K562 (cell line): ENCODE measurements at regions not wholly inside any gene's neighbourhood (a gene's known extent, or its start where the extent isn't known, plus 50 kb on each side); places are given as distances from the start of the nearest gene placed in this dataset.
A peak's percentile ranks its signal among the peaks of the same experiment; 100 is the strongest.

ENCODE experiments used
- ATAC-seq: fragments of 200-7000 bp; cut with Tn5 transposase; 3 replicates; pipeline ENCODE4 v1.9.1; 2020; ENCODE audit warnings: moderate library complexity
- BruUV-seq: library from RNA; stranded (reverse); fragments of 400-500 nt; replicated peaks from 2 replicates; lab custom pipeline; 2021; lab: Mats Ljungman, UMichigan
- CTCF ChIA-PET: fragments of 300-600 bp; formaldehyde crosslinking; extraction: SDS; loops from one replicate; lab custom pipeline; 2021; ENCODE audit warnings: low intra/inter-chr PET ratio; lab: Yijun Ruan, JAX
- POLR2A ChIA-PET: fragments of 300-600, 350-650 bp; sonication (Branson Sonifier 250); formaldehyde crosslinking; extraction: SDS; loops from one replicate; lab custom pipeline; 2021; ENCODE audit warnings: antibody characterized with exemption, inconsistent platforms; lab: Yijun Ruan, JAX
- DNase-seq, 4 experiments: peaks; one replicate each; pipeline versions ENCODE4 v3.0.0 to v3.0.0-alpha.2; 2011 to 2018; ENCODE audit warnings: low spot score in 3 of 4, mixed read lengths in 3 of 4; ENCODE audit errors: extremely low read depth in 1 of 4
- FAIRE-seq: peaks from 2 replicates; lab custom pipeline; 2011; peaks lifted over from hg19 to GRCh38; lab: Jason Lieb, UNC
- H2AFZ ChIP-seq: 2 replicates; pipeline ENCODE4 v1.6.0; 2011; ENCODE audit warnings: low read depth, low read length, control low read depth, inconsistent platforms
- H3K27ac ChIP-seq: fragments of 200-600 bp; 3 replicates; pipeline ENCODE4 v1.8.0; 2011; ENCODE audit warnings: low read depth, mild to moderate bottlenecking, control low read depth, inconsistent platforms, low read length, moderate library complexity, mixed read lengths; ENCODE audit errors: extremely low read depth
- H3K27me3 ChIP-seq, 2 experiments: fragments of 300-600 bp in 1 of 2; 2 replicates in 1 of 2; 3 replicates in 1 of 2; pipeline versions ENCODE4 v1.6.0 to v1.8.0; 2011; ENCODE audit warnings: inconsistent platforms in 2 of 2, low read length in 2 of 2, mild to moderate bottlenecking in 1 of 2, mixed read lengths in 1 of 2, moderate library complexity in 1 of 2; ENCODE audit not compliant: control insufficient read depth in 2 of 2, insufficient read depth in 2 of 2
- H3K36me3 ChIP-seq: fragments of 300-600 bp; 3 replicates; pipeline ENCODE4 v1.8.0; 2011; ENCODE audit warnings: mild to moderate bottlenecking, low read length, inconsistent platforms; ENCODE audit not compliant: control insufficient read depth, insufficient read depth
- H3K4me1 ChIP-seq, 2 experiments: fragments of 200-600 bp in 1 of 2; replicated peaks in 1 of 2; 2 replicates in 1 of 2; 3 replicates in 1 of 2; pipeline versions ENCODE4 v1.5.1 to v1.8.0; 2011; ENCODE audit warnings: inconsistent platforms in 2 of 2, low read length in 2 of 2, mild to moderate bottlenecking in 1 of 2, mixed read lengths in 1 of 2, moderate library complexity in 1 of 2; ENCODE audit not compliant: control insufficient read depth in 2 of 2, insufficient read depth in 2 of 2
- H3K4me2 ChIP-seq: 2 replicates; pipeline ENCODE4 v1.6.1; 2011; ENCODE audit warnings: low read length, control low read depth, inconsistent platforms, mixed read lengths; ENCODE audit not compliant: insufficient read depth
- H3K4me3 ChIP-seq: fragments of 200-600 bp; sonication (generic), shearing (Covaris generic); 2 replicates; pipeline ENCODE4 v1.5.1; 2016; ENCODE audit warnings: control low read depth, inconsistent platforms
- H3K79me2 ChIP-seq: fragments of 200-600 bp; 3 replicates; pipeline ENCODE4 v1.8.0; 2011; ENCODE audit warnings: low read length, inconsistent platforms; ENCODE audit not compliant: control insufficient read depth, insufficient read depth
- H3K9ac ChIP-seq, 2 experiments: 2 replicates each; pipeline versions ENCODE4 v1.6.0 to v1.6.1; 2011; ENCODE audit warnings: low read depth in 2 of 2, low read length in 2 of 2, control low read depth in 1 of 2, inconsistent platforms in 1 of 2, mild to moderate bottlenecking in 1 of 2, mixed read lengths in 1 of 2; ENCODE audit not compliant: insufficient read depth in 1 of 2
- H3K9me1 ChIP-seq: one replicate; pipeline ENCODE4 v1.6.0; 2011; ENCODE audit warnings: inconsistent platforms, mild to moderate bottlenecking, low read length, moderate library complexity; ENCODE audit not compliant: control insufficient read depth, insufficient read depth
- H3K9me3 ChIP-seq: replicated peaks from 2 replicates; pipeline ENCODE4 v1.5.1; 2011; ENCODE audit warnings: low read depth, low read length, inconsistent platforms; ENCODE audit not compliant: control insufficient read depth, insufficient read depth
- H4K20me1 ChIP-seq: replicated peaks from 2 replicates; pipeline ENCODE4 v1.6.1; 2011; ENCODE audit warnings: low read length, inconsistent platforms, mixed read lengths; ENCODE audit not compliant: control insufficient read depth, insufficient read depth
- ARID1B ChIP-seq: fragments of 450-650 bp; IDR thresholded peaks from 2 replicates; pipeline ENCODE4 v1.6.1; 2016; ENCODE audit warnings: antibody characterized with exemption, mild to moderate bottlenecking, inconsistent platforms
- BHLHE40 ChIP-seq: IDR thresholded peaks from 2 replicates; pipeline ENCODE4 v1.6.1; 2011; ENCODE audit warnings: low read length, improper control_type of control experiment
- HDAC1 ChIP-seq, 2 experiments: fragments of 450-650 bp; IDR thresholded peaks; 2 replicates each; pipeline ENCODE4 v1.6.1; 2016 to 2017; ENCODE audit warnings: inconsistent platforms in 1 of 2, mild to moderate bottlenecking in 1 of 2, moderate library complexity in 1 of 2
- HDAC2 ChIP-seq: fragments of 450-650 bp; IDR thresholded peaks from 2 replicates; pipeline ENCODE4 v1.6.1; 2016; ENCODE audit warnings: mild to moderate bottlenecking
- JUND ChIP-seq, 2 experiments: IDR thresholded peaks; 2 replicates in 1 of 2; 3 replicates in 1 of 2; pipeline ENCODE4 v1.6.1; 2011; ENCODE audit warnings: borderline replicate concordance in 2 of 2, low read depth in 2 of 2, low read length in 2 of 2, improper control_type of control experiment in 1 of 2, missing biosample characterization in 1 of 2, missing genetic modification characterization in 1 of 2, missing genetic modification reagents in 1 of 2
- MTA1 ChIP-seq: fragments of 450-650 bp; IDR thresholded peaks from 2 replicates; pipeline ENCODE4 v1.6.1; 2017; ENCODE audit warnings: borderline replicate concordance
- NFE2 ChIP-seq: IDR thresholded peaks from 2 replicates; pipeline ENCODE4 v1.6.1; 2014; ENCODE audit warnings: antibody characterized with exemption, low read depth
- RCOR1 ChIP-seq, 2 experiments: IDR thresholded peaks; 2 replicates each; pipeline ENCODE4 v1.6.1; 2012; ENCODE audit warnings: low read depth in 2 of 2, low read length in 2 of 2, borderline replicate concordance in 1 of 2, improper control_type of control experiment in 1 of 2
- SOX6 ChIP-seq: fragments of 450-650 bp; IDR thresholded peaks from 2 replicates; pipeline ENCODE4 v1.6.1; 2014; ENCODE audit warnings: mild to moderate bottlenecking
- SRSF9 ChIP-seq: fragments of 200-400 bp; formaldehyde crosslinking; IDR thresholded peaks from 2 replicates; pipeline ENCODE4 v1.6.1; 2017; ENCODE audit warnings: low read depth, low read length, borderline replicate concordance
- STAT5A ChIP-seq: IDR thresholded peaks from 2 replicates; pipeline ENCODE4 v1.6.1; 2012; ENCODE audit warnings: low read length, inconsistent platforms, borderline replicate concordance
- WGBS: fragments of 100-300 bp; shearing (Covaris generic); methylation state at CpG from one replicate; pipeline ENCODE4 v1.1.6; 2016; ENCODE audit warnings: low coverage, mixed read lengths; ENCODE audit not compliant: insufficient coverage; ENCODE audit errors: missing lambda C conversion rate; 5-methylcytosine and 5-hydroxymethylcytosine counted together
- in situ Hi-C: fragments of 300-500 bp; cut with MboI; formaldehyde crosslinking; loops from 4 replicates; pipeline ENCODE4 v1.15.0; 2018; ENCODE audit warnings: inconsistent platforms, mixed read lengths
- intact Hi-C: fragments of 100-400 bp; cut with micrococcal nuclease; formaldehyde crosslinking; loops from 2 replicates; pipeline ENCODE4 v1.14.2; 2022
- TF ChIP-seq, protein P1 (sequence below): fragments of 450-650 bp; IDR thresholded peaks from 2 replicates; pipeline ENCODE4 v1.6.1; 2016; ENCODE audit warnings: low read depth, mild to moderate bottlenecking, moderate library complexity
- TF ChIP-seq, protein P2 (sequence below), 2 experiments: IDR thresholded peaks in 1 of 2; conservative IDR thresholded peaks in 1 of 2; 2 replicates each; pipeline ENCODE4 v1.6.1; 2016; ENCODE audit warnings: low read depth in 2 of 2, mild to moderate bottlenecking in 1 of 2, missing compliant biosample characterization in 1 of 2, missing genetic modification characterization in 1 of 2, moderate library complexity in 1 of 2
- TF ChIP-seq, protein P3 (sequence below): IDR thresholded peaks from 2 replicates; pipeline ENCODE4 v1.6.1; 2011; ENCODE audit not compliant: insufficient read length; ENCODE audit errors: extremely low read depth
- TF ChIP-seq, protein P4 (sequence below): fragments of 250-450 bp; sonication (Bioruptor Pico); IDR thresholded peaks from 2 replicates; pipeline ENCODE4 v1.9.0; 2021; ENCODE audit warnings: mild to moderate bottlenecking, inconsistent platforms

DNA sequence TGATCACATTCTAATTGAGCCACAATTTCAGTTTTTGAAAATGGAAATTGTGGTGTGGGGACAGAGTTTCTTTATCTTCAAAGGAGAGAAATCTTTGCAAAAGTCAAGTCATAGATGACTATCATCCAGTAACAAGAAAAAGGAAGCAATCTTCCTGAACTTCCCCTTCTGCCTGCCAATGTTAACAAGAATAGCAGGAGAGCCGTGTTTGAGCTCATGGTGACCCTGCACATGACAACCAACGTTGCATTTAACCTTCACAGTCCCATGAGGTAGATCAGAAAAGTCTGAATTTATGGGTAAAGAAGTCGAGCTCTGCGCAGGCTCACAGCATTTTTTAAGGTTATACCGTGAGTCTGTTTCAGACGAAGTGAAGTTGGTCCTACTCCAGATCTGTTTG, 454.9 kb downstream of the LPIN1 start:
- Histone ChIP-seq H3K9me1 (no peaks in the 10 kb centered on the region), H3K4me2 (peak overlapping the region; percentile 8; the same call in 1 of the 2 replicates)
- no peak; the same call in 2 of the 3 replicates for ATAC-seq
- TF ChIP-seq HDAC1 (IDR thresholded peaks at IDR 0.05): peak in 1 of 2 experiments; percentile 50; a peak in 1 of 4 replicates
- TF ChIP-seq JUND (IDR thresholded peaks at IDR 0.05; ENCODE audit: borderline replicate concordance, low read depth, low read length): peak; percentile 27; the same call in 1 of the 2 replicates
- no peak for TF ChIP-seq JUND (tag; IDR thresholded peaks at IDR 0.05; ENCODE audit: borderline replicate concordance, low read depth, low read length)
- TF ChIP-seq, protein P1, sequence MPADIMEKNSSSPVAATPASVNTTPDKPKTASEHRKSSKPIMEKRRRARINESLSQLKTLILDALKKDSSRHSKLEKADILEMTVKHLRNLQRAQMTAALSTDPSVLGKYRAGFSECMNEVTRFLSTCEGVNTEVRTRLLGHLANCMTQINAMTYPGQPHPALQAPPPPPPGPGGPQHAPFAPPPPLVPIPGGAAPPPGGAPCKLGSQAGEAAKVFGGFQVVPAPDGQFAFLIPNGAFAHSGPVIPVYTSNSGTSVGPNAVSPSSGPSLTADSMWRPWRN: peak; percentile 57; the same call in 1 of the 2 replicates
- TF ChIP-seq RCOR1 (IDR thresholded peaks at IDR 0.05; ENCODE audit: borderline replicate concordance in 1 of 2, low read depth in 2 of 2, low read length in 2 of 2): peak in 1 of 2 experiments; percentile 90; a peak in 2 of 4 replicates
- TF ChIP-seq NFE2: peak; percentile 24; the same call in 1 of the 2 replicates
- TF ChIP-seq HDAC2: peak; percentile 65; the same call in 1 of the 2 replicates
- TF ChIP-seq, protein P2, sequence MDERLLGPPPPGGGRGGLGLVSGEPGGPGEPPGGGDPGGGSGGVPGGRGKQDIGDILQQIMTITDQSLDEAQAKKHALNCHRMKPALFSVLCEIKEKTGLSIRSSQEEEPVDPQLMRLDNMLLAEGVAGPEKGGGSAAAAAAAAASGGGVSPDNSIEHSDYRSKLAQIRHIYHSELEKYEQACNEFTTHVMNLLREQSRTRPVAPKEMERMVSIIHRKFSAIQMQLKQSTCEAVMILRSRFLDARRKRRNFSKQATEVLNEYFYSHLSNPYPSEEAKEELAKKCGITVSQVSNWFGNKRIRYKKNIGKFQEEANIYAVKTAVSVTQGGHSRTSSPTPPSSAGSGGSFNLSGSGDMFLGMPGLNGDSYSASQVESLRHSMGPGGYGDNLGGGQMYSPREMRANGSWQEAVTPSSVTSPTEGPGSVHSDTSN (CRISPR knock-in tag; IDR thresholded peaks at IDR 0.05; ENCODE audit: low read depth): no peak
- TF ChIP-seq, protein P2 (tag; conservative IDR thresholded peaks at IDR 0.05; ENCODE audit: low read depth): 0 out of 2 replicates have a peak, but pooled peaks have one; percentile 11
- no peak for TF ChIP-seq SRSF9
- TF ChIP-seq ARID1B: peak; percentile 38
- TF ChIP-seq, protein P3, sequence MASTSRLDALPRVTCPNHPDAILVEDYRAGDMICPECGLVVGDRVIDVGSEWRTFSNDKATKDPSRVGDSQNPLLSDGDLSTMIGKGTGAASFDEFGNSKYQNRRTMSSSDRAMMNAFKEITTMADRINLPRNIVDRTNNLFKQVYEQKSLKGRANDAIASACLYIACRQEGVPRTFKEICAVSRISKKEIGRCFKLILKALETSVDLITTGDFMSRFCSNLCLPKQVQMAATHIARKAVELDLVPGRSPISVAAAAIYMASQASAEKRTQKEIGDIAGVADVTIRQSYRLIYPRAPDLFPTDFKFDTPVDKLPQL: no peak
- TF ChIP-seq SOX6: 0 out of 2 replicates have a peak, but pooled peaks have one; percentile 36
- TF ChIP-seq STAT5A: peak; percentile 19; the same call in 1 of the 2 replicates
- TF ChIP-seq BHLHE40: peak; percentile 76
- TF ChIP-seq MTA1: peak; percentile 36; the same call in 1 of the 2 replicates
- TF ChIP-seq, protein P4, sequence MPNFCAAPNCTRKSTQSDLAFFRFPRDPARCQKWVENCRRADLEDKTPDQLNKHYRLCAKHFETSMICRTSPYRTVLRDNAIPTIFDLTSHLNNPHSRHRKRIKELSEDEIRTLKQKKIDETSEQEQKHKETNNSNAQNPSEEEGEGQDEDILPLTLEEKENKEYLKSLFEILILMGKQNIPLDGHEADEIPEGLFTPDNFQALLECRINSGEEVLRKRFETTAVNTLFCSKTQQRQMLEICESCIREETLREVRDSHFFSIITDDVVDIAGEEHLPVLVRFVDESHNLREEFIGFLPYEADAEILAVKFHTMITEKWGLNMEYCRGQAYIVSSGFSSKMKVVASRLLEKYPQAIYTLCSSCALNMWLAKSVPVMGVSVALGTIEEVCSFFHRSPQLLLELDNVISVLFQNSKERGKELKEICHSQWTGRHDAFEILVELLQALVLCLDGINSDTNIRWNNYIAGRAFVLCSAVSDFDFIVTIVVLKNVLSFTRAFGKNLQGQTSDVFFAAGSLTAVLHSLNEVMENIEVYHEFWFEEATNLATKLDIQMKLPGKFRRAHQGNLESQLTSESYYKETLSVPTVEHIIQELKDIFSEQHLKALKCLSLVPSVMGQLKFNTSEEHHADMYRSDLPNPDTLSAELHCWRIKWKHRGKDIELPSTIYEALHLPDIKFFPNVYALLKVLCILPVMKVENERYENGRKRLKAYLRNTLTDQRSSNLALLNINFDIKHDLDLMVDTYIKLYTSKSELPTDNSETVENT (CRISPR knock-in tag): no peak

More for the DNA sequence above, 454.9 kb downstream of the LPIN1 start:
- no peak overlapping the region for H3K27ac ChIP-seq
- in situ Hi-C loops: no loop called here
- ChIA-PET POLR2A (interaction anchor here (0.7 kb wide), 2 partner anchors 13 to 110 kb away, joined by 3 read pairs; no protein-coding TSS in a partner anchor), CTCF (no interaction called here)
- H3K36me3 ChIP-seq: no peaks in the 10 kb centered on the region
- H4K20me1 ChIP-seq: no peaks in the 10 kb centered on the region
- no peaks in the 10 kb centered on the region for H3K79me2 ChIP-seq
- H3K9me3 ChIP-seq: no peaks in the 10 kb centered on the region
- peaks cover 0 to 4% of the 10 kb centered on the region in 2 experiments; a peak in 2 of 5 replicates for H3K4me1 ChIP-seq
- intact Hi-C loops: no loop called here
- FAIRE-seq: peak; percentile 37
- 13% methylated on average over 6 of the region's 6 CpGs for WGBS
- no peak overlapping the region for H3K9ac ChIP-seq
- H3K4me3 ChIP-seq: no peak overlapping the region
- no TSS peak for BruUV-seq
- no peak for DNase-seq
- H2AFZ ChIP-seq: peak overlapping the region; percentile 59
- no peaks in the 10 kb centered on the region for H3K27me3 ChIP-seq
